NCI-H1694 treated with DMSO at 0.1 percent for 48 hours (cell line): ENCODE measurements at regions not wholly inside any gene's neighbourhood (a gene's known extent, or its start where the extent isn't known, plus 50 kb on each side); places are given as distances from the start of the nearest gene placed in this dataset.

Experiments
- DNase-seq: peaks from one replicate; lab custom pipeline; 2025; lab: John Stamatoyannopoulos, UW

DNA sequence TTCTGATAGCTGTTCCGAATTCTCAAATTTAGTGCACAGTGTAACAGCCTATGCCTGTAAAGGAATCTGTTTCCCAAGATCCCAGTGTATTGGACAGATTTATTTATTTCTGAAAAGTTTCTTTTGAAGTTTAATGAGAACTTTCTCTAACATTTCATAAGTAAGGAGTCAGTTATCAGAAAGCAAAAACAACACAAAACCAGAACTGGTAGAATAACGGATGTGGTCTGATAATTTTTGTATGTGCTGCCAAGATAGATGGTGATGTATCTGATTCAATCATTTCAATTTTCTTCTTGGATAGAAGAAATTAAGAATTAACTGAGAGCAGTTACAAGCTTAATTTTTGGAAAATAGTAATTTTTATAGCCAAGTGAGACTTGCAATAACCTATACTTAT, 374.3 kb downstream of the SOCS6 start:
- DNase-seq, result no peak

DNA sequence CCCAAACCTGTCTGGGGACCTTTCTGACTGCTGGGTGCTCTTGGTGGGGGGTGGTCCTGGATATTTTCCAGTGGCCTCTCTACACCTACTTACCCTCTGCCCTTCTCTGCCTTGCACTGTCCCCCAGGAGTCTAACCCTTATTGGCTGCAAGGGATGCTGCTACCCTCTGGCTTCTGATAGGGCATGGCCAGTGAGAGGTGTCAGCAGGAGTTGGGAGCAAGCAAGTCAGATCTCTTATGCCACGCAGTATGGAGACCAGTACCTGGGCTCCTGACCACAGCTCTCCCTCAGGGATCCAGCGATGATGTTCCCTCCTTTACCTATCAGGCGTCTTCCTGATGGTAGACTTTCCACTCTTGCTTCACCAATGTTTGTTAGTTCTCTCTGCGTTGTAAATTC, 373.7 kb downstream of the SOCS6 start:
- DNase-seq, result no peak

DNA sequence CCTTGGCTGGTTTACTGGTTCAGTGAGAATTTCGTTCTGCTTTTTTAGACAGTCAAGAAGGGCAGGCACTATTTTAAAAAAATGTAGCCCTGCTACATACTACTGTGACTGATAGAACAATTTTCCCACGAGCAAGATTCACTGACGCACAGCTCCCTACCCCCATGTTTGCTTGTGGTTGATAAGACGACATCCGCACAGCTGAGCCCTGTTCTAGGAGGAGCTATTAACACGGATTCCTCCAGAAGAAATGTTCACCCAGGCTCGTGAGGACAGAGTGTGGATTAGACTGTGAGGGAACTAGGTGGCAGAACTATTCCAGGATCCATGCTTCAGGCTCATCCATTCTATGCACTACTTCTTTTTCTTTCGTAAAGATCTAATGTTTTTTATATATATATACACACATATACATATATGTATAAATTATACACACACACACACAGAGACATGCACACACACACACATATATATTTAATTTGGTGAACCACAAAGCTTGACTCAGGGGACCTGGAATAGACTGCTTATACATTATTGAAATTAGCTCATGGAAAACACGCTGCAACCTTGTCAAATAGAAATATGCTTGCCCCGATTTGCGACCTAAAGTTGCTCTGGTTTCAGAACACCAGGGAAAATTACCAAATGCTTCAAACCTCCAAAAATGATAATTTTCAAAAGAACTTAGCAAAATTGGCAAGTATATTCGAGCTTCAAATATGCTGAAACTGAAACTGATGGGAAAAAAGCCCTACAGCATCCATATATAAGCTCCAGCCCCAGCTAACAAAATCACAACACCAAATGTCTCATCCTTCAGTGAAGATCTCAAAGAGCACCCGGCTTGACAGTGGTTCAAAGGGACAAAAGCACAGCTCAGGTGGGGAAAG, 370.4 kb downstream of the SOCS6 start:
- no peak for DNase-seq

DNA sequence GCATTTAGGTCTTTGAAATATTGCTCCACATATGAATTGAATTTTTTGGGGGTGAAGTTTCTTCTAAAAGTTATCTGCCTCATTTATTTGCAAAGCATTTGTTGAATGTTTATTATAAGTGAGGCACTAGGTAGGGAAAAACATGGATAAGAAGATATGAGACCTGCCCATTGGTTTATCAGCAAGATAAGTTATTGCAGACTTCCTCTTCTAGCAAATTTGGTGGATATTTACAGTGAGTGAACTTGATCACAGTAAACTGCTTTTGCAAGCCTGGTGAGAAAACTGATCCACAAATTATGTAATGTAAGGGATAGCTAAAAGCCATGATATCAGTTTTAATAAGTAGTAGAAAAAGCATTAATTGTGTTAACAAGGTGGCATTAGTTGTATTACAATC, 364.8 kb downstream of the SOCS6 start:
- DNase-seq, result no peak

DNA sequence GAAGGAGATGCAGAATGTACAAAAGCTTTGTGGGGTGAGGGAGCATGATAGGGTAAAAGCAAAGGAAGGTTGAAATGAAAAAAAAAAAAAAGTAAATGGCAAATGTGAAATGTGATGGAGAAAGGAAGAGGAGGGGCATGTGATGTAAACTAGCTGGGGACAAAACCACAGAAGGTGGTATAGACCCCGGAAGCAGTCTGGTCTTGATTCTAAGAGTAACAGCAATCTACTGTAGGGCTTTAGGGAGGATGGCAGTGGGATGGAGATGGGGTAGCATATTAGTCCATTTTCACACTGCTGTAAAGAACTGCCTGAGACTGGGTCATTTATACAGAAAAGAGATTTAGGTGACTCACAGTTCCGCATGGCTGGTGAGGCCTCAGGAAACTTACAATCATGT, 362.0 kb downstream of the SOCS6 start:
- DNase-seq, result no peak

DNA sequence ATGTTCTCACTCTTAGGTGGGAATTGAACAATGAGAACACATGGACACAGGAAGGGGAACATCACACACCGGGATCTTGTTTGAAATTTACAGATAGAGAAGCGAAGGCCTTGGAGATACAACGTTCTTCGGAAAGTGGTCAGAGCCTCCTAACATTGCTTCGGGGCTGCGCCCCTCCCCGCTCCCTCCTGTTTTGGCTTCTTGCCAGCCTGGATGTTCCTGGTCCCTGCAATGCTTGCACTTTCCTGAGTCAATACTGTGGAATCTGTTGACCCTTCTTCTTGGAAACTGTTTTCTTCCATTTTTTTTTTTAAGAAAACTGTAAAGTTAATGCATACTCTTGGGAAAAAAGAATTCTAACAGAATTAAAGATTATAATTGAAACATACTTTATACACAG, 360.8 kb downstream of the SOCS6 start:
- DNase-seq, result no peak

DNA sequence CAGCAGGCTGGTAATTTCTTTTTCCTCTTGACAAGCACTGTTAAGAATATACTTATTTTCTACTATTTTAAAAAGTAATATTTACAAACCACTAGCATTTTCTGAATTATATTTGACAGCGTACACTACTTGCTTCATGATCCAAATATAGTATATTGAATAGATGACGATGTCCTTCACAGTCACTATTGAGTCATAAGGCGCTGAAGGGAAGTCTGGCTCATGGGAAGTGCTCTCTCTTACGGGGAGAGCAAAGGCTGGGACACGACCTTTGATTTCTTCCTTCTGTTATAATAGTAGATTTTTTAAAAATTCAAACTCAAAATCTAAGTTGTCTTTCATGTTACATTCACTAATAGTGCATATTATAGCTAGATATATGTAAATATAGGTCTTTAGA, 357.1 kb downstream of the SOCS6 start:
- no peak for DNase-seq

DNA sequence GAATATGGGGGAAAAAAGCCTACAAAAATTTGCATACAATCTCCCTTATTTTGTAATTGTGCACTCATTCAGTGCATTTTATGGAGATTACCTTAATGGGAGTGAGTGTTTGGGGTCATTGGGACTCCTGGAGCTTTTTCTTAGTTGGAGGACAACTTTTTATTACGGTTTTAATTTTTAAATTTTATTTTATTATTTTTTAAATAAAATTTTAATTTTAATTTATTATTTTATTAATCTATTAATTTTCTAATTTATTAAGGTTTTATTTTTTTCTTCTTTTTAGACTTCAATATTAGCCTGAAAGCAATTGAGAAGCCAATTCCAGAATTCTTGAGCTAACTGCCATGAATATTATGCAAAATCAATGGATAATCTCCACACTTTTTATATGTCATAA, 355.0 kb downstream of the SOCS6 start:
- no peak for DNase-seq

DNA sequence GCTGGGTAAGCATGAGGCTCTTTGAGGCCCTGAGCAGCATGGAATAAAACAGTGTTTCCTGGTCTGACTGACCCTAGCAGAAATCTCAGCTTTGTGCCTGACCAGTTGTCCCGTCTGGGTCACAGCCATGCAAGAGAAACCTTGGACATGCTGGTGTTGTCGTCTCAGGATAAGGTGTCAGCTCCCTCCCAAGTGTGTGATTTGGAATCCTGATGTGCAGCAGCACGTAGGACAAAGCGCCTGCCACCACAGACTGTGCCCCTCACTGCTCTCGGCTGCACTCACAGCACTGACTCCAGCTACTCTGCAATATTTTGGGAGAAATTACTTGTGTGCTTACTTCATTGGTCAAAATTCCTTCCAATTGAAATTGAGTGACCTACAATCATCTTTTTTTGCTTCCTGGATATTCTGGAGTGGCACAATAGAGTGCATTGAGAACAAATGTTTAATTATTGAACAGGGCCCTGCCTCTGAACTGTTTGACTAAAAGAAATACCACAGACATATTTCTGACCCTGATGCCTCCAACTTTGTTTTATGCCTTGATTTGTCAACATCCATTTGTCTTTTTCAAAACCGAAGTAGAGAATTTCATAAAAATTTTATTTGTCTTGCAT, 352.4 kb downstream of the SOCS6 start:
- DNase-seq, result no peak

DNA sequence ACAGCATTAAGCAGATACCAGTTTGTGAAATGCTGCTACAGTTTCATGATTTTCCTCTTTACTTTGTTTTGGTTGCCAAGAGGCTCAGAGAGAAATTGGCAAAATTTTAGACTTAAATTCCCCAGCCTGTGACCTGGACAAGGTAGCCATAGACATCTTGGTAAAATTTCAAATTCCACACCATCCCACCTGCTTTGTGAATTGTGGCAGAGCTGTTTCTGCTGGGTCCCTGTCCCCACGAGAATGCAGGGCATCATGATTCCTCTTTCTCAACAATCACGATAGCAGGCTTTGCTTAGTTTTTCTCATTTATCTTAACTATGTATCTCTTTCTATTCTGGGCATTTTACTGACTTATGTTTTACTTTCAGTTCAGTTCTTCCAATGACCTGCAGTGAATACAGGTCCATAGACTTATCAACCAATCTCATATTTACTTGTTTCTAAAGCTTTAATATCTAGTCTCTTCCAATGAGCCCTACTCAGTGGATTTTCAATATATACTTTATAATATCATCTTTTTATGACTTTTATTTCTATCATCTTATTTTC, 351.6 kb downstream of the SOCS6 start:
- no peak for DNase-seq

DNA sequence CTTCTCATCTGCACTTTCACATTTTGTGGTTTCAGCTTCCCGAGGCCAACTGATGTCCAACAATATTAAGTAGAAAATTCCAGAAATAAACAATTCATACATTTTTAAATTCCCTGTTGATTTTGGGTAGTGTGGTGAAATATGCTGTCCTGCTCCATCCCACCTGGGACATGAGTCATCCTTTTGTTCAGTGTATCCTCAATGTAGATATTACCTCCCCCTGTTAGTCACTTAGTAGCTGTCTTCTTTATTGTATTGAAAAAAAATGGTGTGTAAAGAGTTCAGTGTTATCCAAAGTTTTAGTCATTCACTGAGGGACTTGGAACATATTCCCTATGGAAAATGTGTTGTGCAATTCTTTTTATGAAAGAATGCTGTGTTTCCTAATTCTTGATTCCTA, 348.1 kb downstream of the SOCS6 start:
- no peak for DNase-seq

DNA sequence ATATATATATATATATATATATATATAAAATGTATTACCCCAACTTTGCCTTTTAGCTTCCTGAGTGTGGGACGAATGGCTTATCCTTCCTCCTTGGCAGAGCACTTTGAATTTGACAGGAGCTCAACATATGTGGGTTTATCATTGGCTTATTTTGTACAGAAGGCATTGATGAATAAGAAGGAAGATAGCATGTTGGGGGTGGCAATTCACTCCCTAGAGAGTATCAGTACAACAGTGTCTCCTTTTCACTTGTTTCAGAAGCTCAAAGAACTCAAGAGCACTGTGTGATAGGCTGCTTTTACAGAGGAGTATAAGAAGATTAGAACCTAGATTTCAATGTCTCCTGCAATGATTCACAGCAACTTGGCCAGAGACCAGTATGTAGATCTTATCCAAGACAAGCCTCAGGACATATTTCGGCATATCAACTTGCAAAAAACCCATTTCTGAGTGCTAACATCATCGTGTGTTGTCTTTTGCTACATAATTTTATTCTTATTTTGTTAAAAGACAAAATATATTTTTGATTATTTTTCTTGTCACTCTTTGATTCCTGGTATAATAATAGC, 345.8 kb downstream of the SOCS6 start:
- no peak for DNase-seq

DNA sequence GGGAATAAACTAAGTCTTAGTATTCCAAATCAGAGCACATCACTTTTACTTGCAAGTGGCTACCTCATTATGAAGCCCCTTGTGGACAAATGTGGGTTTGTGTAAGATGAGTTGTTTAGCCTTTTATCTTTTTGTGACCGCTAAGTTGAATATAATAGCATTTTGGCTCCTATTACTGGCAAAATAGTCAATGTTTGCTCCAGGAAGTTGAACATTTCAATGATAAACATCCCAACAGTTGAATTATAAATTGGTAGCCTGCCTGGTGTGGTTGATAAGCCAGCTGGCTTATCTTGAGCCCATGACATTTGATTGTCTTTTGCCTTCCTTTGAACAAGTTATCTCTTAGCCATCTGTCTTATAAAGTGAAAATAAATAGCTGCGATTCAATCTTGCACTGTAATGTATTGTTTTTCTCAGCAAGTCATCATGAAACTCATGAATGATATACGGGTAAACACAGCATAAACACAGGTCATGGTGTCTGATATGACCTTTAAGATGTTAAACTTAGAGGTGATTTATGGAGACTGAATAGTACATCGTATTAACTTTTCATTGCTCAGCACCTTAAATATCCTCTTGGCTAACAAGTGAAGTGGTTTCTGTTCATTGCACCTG, 338.4 kb downstream of the SOCS6 start:
- no peak for DNase-seq

DNA sequence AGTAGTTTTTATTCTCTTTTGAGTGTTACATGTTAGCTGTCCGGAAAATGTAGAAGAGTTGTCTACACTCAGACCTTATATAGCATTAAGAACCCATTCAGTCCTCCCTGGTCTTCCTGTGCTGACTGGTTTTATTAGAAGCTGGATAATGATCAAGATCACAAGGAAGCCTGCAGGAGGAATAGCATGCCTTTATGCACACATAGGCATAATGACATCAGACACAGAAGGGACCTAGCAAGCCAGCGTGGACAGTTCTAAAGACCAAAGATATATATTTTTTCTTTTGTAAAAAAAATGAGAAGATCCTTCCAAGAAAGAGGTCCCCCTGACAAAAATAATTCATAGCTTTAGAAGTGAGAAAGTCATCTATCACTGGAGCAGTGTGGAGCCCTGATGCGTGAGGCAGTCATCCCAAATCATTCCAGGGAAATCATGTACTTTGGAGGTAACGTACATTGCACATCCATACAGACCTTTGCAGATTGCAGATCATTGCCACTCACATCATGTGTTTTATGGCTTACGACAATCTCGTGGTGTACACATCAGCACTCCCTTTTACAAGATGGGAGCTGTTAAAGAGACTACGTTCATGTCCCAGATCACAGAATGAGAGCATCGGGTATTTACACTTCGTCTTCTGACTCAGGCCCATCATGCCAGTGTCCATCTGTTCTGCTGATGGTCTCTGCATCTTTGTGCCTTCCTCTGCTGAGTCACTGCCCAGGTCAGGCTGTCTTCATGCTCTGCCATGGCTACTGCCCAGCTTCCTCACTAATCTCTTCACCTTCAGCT, 334.0 kb downstream of the SOCS6 start:
- no peak for DNase-seq

DNA sequence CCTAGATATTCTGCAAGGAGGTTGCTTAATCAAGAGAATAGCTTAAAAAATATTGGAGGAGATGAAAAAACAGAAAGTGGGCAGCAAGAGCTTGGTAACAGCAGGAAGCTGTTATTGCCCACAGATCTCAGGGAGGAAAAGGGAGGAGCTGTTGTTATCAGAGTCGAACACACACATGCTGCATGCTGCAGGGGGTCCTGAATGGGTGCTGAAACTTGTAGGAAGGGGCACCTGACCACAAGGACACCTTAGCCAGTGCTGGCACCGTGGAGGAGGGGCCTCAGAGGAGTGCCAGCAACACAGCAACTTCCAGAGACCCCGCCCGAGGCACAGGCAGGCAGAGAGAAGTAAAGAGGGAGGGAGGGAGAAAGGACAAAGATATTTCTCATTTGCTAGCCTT, 332.9 kb downstream of the SOCS6 start:
- DNase-seq, result no peak

DNA sequence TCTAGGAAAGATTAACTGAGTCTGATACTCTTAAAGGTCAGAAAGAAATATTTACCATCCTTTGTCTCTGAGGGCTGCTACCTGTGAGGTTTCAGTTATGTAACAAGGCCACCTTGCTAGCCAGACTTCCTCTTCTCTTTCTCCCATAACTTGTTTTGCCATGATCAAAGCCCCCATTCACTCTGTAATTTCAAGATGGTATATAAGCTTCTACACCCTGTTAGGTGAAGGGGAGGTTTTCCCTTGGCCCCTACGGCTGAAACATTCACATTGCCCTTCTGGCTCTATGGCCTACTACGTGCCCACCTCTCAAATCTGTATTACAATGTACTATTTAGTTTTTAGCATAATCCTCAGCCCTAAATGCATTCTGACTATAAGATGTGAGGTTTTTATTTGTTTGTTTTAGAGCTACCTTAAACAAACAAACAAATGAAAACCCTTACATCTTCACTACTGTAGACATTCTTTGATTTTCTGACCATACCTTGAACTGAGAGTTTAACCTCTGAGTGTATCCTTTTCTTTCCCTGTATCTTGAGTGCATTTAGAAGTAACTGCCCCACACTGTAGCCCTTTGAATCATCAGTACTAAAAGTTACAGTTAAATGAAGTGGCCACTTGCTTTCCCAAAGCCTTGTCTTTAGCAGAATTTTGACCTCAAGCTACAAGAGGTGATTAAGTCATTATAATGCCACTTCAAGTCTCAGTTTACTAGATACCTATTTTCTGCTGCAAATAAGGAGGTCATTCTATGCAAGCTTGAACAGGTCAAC, 332.2 kb downstream of the SOCS6 start:
- DNase-seq, result no peak

DNA sequence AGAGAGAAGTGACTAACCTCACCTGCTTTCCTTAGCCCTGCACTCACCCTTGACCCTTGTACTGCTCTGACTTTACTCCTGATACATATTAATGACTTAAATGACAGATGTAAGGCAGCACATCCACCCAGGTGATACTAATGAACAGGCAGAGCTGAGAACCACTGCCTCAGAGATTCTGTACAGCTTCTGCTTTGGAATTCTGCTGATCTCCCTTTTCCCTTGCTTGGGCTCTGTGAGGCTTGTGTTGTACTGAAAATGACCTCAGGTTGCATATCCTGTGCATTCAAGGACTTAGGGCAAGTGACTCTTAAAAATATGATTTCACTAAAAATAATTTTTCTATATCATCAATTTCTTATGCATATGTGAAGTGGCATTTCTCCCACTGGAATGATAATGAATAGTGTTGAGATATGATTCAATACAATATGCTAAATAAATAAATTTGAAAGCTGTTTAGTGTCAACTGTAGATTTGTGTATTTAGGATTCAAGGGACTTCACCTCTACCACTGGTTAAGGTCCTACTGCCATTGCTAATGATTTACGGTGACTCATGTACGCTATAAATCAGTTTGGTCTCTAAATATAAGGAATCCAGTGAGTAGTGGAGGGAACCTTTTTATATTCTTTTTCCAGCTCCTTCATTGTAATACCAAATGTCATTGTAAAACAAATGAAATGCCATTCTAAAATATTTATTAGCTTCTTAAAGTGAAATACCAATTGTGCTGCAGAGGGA, 328.3 kb downstream of the SOCS6 start:
- DNase-seq, result no peak

DNA sequence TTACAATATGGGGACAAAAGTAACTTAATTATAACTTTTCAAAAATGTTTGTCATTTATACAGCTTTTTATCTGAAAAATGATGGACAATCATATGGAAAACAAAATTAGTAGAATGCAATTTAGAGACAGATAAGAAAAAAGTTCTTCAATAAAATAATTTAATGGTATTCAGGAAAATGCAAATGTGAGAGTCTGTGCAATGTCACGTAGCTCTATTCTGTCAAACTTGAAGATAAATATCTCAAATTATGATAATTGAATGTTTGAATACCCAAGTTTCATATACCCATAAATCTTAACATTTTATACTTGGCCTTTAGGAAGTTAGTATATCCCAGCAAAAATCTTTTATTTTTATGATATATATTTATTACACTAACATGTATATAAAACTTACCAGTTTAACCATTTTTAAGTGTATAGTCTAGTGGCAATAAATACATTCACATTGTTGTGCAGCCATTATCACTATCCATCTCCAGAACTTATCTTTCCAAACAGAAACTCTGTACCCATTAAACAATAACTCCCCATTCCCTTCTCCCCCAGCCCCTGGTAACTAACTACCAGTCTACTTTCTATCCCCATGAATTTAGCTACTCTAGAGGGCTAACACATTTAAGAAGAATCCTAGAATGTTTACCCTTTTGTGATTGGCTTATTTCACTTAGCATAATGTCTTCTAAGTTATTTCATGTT, 311.5 kb downstream of the SOCS6 start:
- no peak for DNase-seq

DNA sequence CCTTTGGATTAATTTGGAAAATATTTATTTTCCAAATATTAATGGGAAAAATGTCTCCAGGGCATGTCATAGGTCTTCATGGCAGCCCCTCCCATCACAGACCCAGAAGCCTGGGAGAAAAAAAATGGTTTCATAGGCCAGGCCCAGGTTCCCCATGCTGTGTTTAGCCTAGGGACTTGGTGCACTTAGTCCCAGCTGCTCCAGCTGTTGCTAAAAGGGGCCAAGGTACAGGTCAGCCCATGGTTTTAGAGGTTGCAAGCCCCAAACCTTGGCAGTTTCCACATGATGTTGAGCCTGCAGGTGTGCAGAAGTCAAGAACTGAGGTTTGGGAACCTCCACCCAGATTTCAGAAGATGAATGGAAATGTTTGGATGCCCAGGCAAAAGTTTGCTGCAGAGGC, 309.6 kb downstream of the SOCS6 start:
- no peak for DNase-seq

DNA sequence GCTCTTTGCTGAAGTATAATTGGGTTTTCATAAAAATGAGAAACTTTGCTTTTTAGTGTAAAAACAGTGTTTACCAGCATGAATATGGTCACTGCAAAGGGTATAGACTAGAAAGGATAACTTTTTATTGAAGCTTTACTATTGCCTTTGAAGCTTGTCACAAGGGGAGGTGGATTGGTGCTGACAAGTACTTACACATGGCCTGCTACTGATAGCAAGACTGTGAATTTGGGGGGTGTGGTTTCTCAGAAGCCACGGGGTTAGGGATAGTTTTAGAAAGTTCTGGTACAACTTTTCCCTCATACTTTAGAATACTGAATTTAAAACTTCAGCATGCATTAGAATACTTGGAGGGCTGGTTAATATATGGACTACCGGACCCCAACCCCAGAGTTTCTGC, 294.1 kb downstream of the SOCS6 start:
- no peak for DNase-seq
